SK-N-SH (cell line): ENCODE measurements at regions not wholly inside any gene's neighbourhood (a gene's known extent, or its start where the extent isn't known, plus 50 kb on each side); places are given as distances from the start of the nearest gene placed in this dataset.
A peak's percentile ranks its signal among the peaks of the same experiment; 100 is the strongest.

Source experiments
- CTCF ChIA-PET: fragments of 300-600, 350-600 bp; formaldehyde crosslinking; extraction: SDS; loops from one replicate; lab custom pipeline; 2021; lab: Yijun Ruan, JAX
- POLR2A ChIA-PET: fragments of 350-600 bp; sonication (Branson Sonifier 250); formaldehyde crosslinking; extraction: SDS; loops from one replicate; lab custom pipeline; 2020; ENCODE audit warnings: antibody characterized with exemption, inconsistent platforms; lab: Yijun Ruan, JAX
- DNase-seq: peaks from one replicate; pipeline ENCODE4 v3.0.0; 2012
- H2AFZ ChIP-seq: fragments of 200-600 bp; sonication (generic); 2 replicates; pipeline ENCODE4 v1.8.1; 2016; ENCODE audit warnings: antibody characterized with exemption, mild to moderate bottlenecking, low read depth
- H3F3A ChIP-seq: fragments of 200-600 bp; sonication (generic); replicated peaks from 2 replicates; pipeline ENCODE3; 2016; ENCODE audit warnings: antibody characterized with exemption, mild to moderate bottlenecking; ENCODE audit not compliant: insufficient read depth
- H3K27ac ChIP-seq, 2 experiments: fragments of 200-500 bp in 1 of 2; fragments of 200-600 bp in 1 of 2; sonication (Bioruptor generic) in 1 of 2; sonication (generic), shearing (Covaris generic) in 1 of 2; 2 replicates each; pipeline versions ENCODE4 v1.5.1 to v1.6.1; 2014 to 2016; ENCODE audit warnings: low read depth in 2 of 2, inconsistent platforms in 1 of 2, low read length in 1 of 2, mild to moderate bottlenecking in 1 of 2, mixed read lengths in 1 of 2
- H3K27me3 ChIP-seq: fragments of 200-600 bp; sonication (generic), shearing (Covaris generic); 2 replicates; pipeline ENCODE4 v1.6.1; 2016; ENCODE audit warnings: mixed run types; ENCODE audit not compliant: insufficient read depth
- H3K36me3 ChIP-seq, 2 experiments: fragments of 200-500 bp in 1 of 2; fragments of 200-600 bp in 1 of 2; sonication (Bioruptor generic) in 1 of 2; sonication (generic) in 1 of 2; replicated peaks in 1 of 2; 2 replicates each; pipeline versions ENCODE3 to v1.5.1; 2014 to 2016; ENCODE audit warnings: low read length in 1 of 2, mild to moderate bottlenecking in 1 of 2; ENCODE audit not compliant: insufficient read depth in 2 of 2, control insufficient read depth in 1 of 2
- H3K4me1 ChIP-seq, 2 experiments: fragments of 200-500 bp in 1 of 2; fragments of 200-600 bp in 1 of 2; sonication (Bioruptor generic) in 1 of 2; sonication (generic), shearing (Covaris generic) in 1 of 2; 2 replicates each; pipeline versions ENCODE4 v1.5.1 to v1.6.1; 2014 to 2016; ENCODE audit warnings: low read depth in 1 of 2, low read length in 1 of 2, mixed run types in 1 of 2; ENCODE audit not compliant: insufficient read depth in 2 of 2, control insufficient read depth in 1 of 2
- H3K4me2 ChIP-seq: fragments of 200-600 bp; sonication (generic), shearing (Covaris generic); 2 replicates; pipeline ENCODE4 v1.6.1; 2017; ENCODE audit warnings: mixed run types
- H3K4me3 ChIP-seq, 2 experiments: fragments of 200-500 bp in 1 of 2; fragments of 200-600 bp in 1 of 2; sonication (Bioruptor generic) in 1 of 2; sonication (generic), shearing (Covaris generic) in 1 of 2; 2 replicates each; pipeline versions ENCODE4 v1.5.1 to v1.8.1; 2014 to 2016; ENCODE audit warnings: low read depth in 2 of 2, inconsistent platforms in 1 of 2, low read length in 1 of 2, mild to moderate bottlenecking in 1 of 2, mixed read lengths in 1 of 2, moderate library complexity in 1 of 2
- H3K79me2 ChIP-seq: fragments of 200-600 bp; sonication (generic); 2 replicates; pipeline ENCODE4 v1.8.1; 2017; ENCODE audit warnings: mild to moderate bottlenecking; ENCODE audit not compliant: insufficient read depth
- H3K9ac ChIP-seq: fragments of 200-600 bp; sonication (generic); 2 replicates; pipeline ENCODE4 v1.6.1; 2017; ENCODE audit warnings: mixed run types
- H3K9me2 ChIP-seq: fragments of 200-600 bp; sonication (generic); 2 replicates; pipeline ENCODE4 v1.6.1; 2017; ENCODE audit warnings: mixed run types
- H3K9me3 ChIP-seq: fragments of 200-600 bp; sonication (generic); 2 replicates; pipeline ENCODE4 v1.6.1; 2017; ENCODE audit warnings: mixed run types, mild to moderate bottlenecking, moderate library complexity
- H4K20me1 ChIP-seq: fragments of 200-600 bp; sonication (generic); 2 replicates; pipeline ENCODE4 v1.6.1; 2017; ENCODE audit warnings: mild to moderate bottlenecking, mixed run types; ENCODE audit not compliant: insufficient read depth
- EP300 ChIP-seq, 2 experiments: IDR thresholded peaks; 2 replicates each; pipeline versions ENCODE4 v1.4.0 to v1.6.1; 2012; ENCODE audit warnings: borderline replicate concordance in 1 of 2, low read depth in 1 of 2, low read length in 1 of 2
- EZH2phosphoT487 ChIP-seq: fragments of 200-600 bp; sonication (generic); IDR thresholded peaks from 2 replicates; pipeline ENCODE4 v1.6.1; 2017; ENCODE audit warnings: low read depth, mixed run types, mild to moderate bottlenecking, antibody characterized with exemption, moderate library complexity, borderline replicate concordance
- IRF3 ChIP-seq: fragments of 150-350 bp; IDR thresholded peaks from 2 replicates; pipeline ENCODE4 v1.6.1; 2016; ENCODE audit warnings: mild to moderate bottlenecking, low read depth, low read length
- PBX3 ChIP-seq: IDR thresholded peaks from 2 replicates; pipeline ENCODE4; 2012
- RAD21 ChIP-seq: IDR thresholded peaks from 2 replicates; pipeline ENCODE4 v1.6.1; 2012; ENCODE audit warnings: mild to moderate bottlenecking, low read length
- REST ChIP-seq: IDR thresholded peaks from 2 replicates; pipeline ENCODE4 v1.6.1; 2012; ENCODE audit warnings: mild to moderate bottlenecking, low read depth, low read length, moderate library complexity
- TAF1 ChIP-seq: IDR thresholded peaks from 2 replicates; pipeline ENCODE4 v1.6.1; 2012; ENCODE audit warnings: low read depth, mild to moderate bottlenecking, low read length, moderate library complexity, borderline replicate concordance
- TCF12 ChIP-seq: IDR thresholded peaks from 2 replicates; pipeline ENCODE4 v1.4.0; 2012
- USF1 ChIP-seq: IDR thresholded peaks from 2 replicates; pipeline ENCODE4 v1.4.0; 2012; ENCODE audit warnings: low read depth, borderline replicate concordance
- USF2 ChIP-seq: fragments of 150-350 bp; IDR thresholded peaks from 2 replicates; pipeline ENCODE4 v1.6.1; 2017; ENCODE audit warnings: antibody characterized with exemption, low read length, low read depth, borderline replicate concordance
- YY1 ChIP-seq: IDR thresholded peaks from 2 replicates; pipeline ENCODE4 v1.4.0; 2012; ENCODE audit warnings: low read depth, mild to moderate bottlenecking
- ZBTB33 ChIP-seq: IDR thresholded peaks from 2 replicates; pipeline ENCODE4 v1.4.0; 2012; ENCODE audit warnings: low read depth, borderline replicate concordance
- WGBS: methylation state at CpG from one replicate; pipeline ENCODE4 v1.1.6; 2017; ENCODE audit warnings: low lambda C conversion rate; 5-methylcytosine and 5-hydroxymethylcytosine counted together

- H3K4me2 ChIP-seq, result no peak overlapping the region
- CTCF ChIA-PET, result interaction anchor here (0.9 kb wide), 1 partner anchor 42 kb away, joined by 3 read pairs; no protein-coding TSS in a partner anchor
- WGBS, result 94% methylated on average over 3 of the region's 3 CpGs
- H3K9me3 ChIP-seq, result no peaks in the 10 kb centered on the region
- peaks cover 16 to 36% of the 10 kb centered on the region in 2 experiments for H3K4me1 ChIP-seq
- 0 out of 4 replicates have a peak, but pooled peaks of 1 of the 2 experiments have one; percentile 17 for TF ChIP-seq EP300 (IDR thresholded peaks at IDR 0.05; ENCODE audit: borderline replicate concordance in 1 of 2, low read depth in 1 of 2, low read length in 1 of 2)
- TF ChIP-seq ZBTB33, result no peak
- no peak for TF ChIP-seq RAD21
- TF ChIP-seq YY1, result no peak
- TF ChIP-seq REST, result no peak
- TF ChIP-seq TCF12, result peak; percentile 52; the same call in 1 of the 2 replicates
- no peaks in the 10 kb centered on the region for H3K27me3 ChIP-seq
- POLR2A ChIA-PET, result no interaction called here
- no peak overlapping the region for H2AFZ ChIP-seq
- H3K27ac ChIP-seq, result peak overlapping the region; percentile 86 to 91; a peak in 3 of 4 replicates
- H3F3A ChIP-seq, result peaks cover 19% of the 10 kb centered on the region
- H3K9ac ChIP-seq, result no peak overlapping the region
- DNase-seq, result no peak
- H3K9me2 ChIP-seq, result no peaks in the 10 kb centered on the region
- no peaks in the 10 kb centered on the region for H4K20me1 ChIP-seq
- peaks cover 12% of the 10 kb centered on the region; the same call in 1 of the 2 replicates for H3K79me2 ChIP-seq
- peaks cover 0 to 8% of the 10 kb centered on the region in 2 experiments for H3K36me3 ChIP-seq
- no peak overlapping the region for H3K4me3 ChIP-seq
These were observed 434.9 kb upstream of the TPM1 start for GRCh38 chr15:62607643-62608042.

- peaks cover 19% of the 10 kb centered on the region for H3F3A ChIP-seq
- TF ChIP-seq TAF1 (no peak), PBX3 (no peak), EZH2phosphoT487 (no peak), IRF3 (no peak), USF1 (no peak), USF2 (no peak), TCF12 (no peak)
- TF ChIP-seq, all 33 proteins: peak for 0
- 93% methylated on average over 6 of the region's 6 CpGs for WGBS
- Histone ChIP-seq H3K4me2 (no peak overlapping the region), H3K36me3 (peaks cover 0 to 8% of the 10 kb centered on the region in 2 experiments), H3K9me2 (no peaks in the 10 kb centered on the region), H3K9me3 (no peaks in the 10 kb centered on the region), H3K4me3 (no peak overlapping the region), H4K20me1 (no peaks in the 10 kb centered on the region), H3K9ac (no peak overlapping the region), H3K4me1 (peaks cover 15 to 43% of the 10 kb centered on the region in 2 experiments), H3K27ac (no peak overlapping the region), H3K27me3 (no peaks in the 10 kb centered on the region), H2AFZ (no peak overlapping the region), H3K79me2 (peaks cover 12% of the 10 kb centered on the region; the same call in 1 of the 2 replicates)
- ChIA-PET CTCF (no interaction called here), POLR2A (no interaction called here)
- no peak for DNase-seq
These were observed 434.2 kb upstream of the TPM1 start for GRCh38 chr15:62608369-62608768.
